SJSA1 (cell line): ENCODE measurements at regions not wholly inside any gene's neighbourhood (a gene's known extent, or its start where the extent isn't known, plus 50 kb on each side); places are given as distances from the start of the nearest gene placed in this dataset.
"Not testable (repeated sequence)": the region's sequence is repeated elsewhere in the genome, so short reads cannot be mapped to it uniquely, and the experiment has no call there.

Experiments
- DNase-seq, 2 experiments: peaks; one replicate each; pipeline ENCODE4 v3.0.0-alpha.2; 2015 to 2020; ENCODE audit warnings: low spot score in 2 of 2, low read depth in 1 of 2
- H3K27ac ChIP-seq: fragments of 250-450 bp; sonication (Bioruptor Pico); 2 replicates; pipeline ENCODE4 v1.5.1; 2020; ENCODE audit warnings: mild to moderate bottlenecking, moderate library complexity
- H3K27me3 ChIP-seq: fragments of 250-450 bp; sonication (Bioruptor Pico); replicated peaks from 2 replicates; pipeline ENCODE4 v1.5.1; 2020; ENCODE audit warnings: mild to moderate bottlenecking, moderate library complexity
- H3K36me3 ChIP-seq: fragments of 250-450 bp; sonication (Bioruptor Pico); 2 replicates; pipeline ENCODE4 v1.5.1; 2020; ENCODE audit warnings: mild to moderate bottlenecking
- H3K4me1 ChIP-seq: fragments of 250-450 bp; sonication (Bioruptor Pico); replicated peaks from 2 replicates; pipeline ENCODE4 v1.6.1; 2021; ENCODE audit warnings: mild to moderate bottlenecking
- H3K4me3 ChIP-seq: fragments of 250-450 bp; sonication (Bioruptor Pico); 2 replicates; pipeline ENCODE4 v1.5.1; 2020; ENCODE audit warnings: mild to moderate bottlenecking
- H3K9me3 ChIP-seq: fragments of 250-450 bp; sonication (Bioruptor Pico); replicated peaks from 2 replicates; pipeline ENCODE4 v1.5.1; 2020; ENCODE audit warnings: mild to moderate bottlenecking

GRCh38 chr4:28832444-28832843 lies 1887.7 kb upstream of the PCDH7 start:
- H3K27ac ChIP-seq, result no peak overlapping the region
- H3K4me1 ChIP-seq, result no peaks in the 10 kb centered on the region
- no peaks in the 10 kb centered on the region for H3K36me3 ChIP-seq
- no peak overlapping the region for H3K4me3 ChIP-seq
- no peaks in the 10 kb centered on the region for H3K27me3 ChIP-seq
- no peak for DNase-seq
- no peaks in the 10 kb centered on the region for H3K9me3 ChIP-seq

GRCh38 chr4:28834120-28834519 lies 1886.0 kb upstream of the PCDH7 start:
- no peak overlapping the region for H3K27ac ChIP-seq
- no peak for DNase-seq
- no peaks in the 10 kb centered on the region for H3K36me3 ChIP-seq
- H3K4me1 ChIP-seq, result no peaks in the 10 kb centered on the region
- no peaks in the 10 kb centered on the region for H3K27me3 ChIP-seq
- no peak overlapping the region for H3K4me3 ChIP-seq
- no peaks in the 10 kb centered on the region for H3K9me3 ChIP-seq

GRCh38 chr4:28835501-28835900 lies 1884.7 kb upstream of the PCDH7 start:
- no peaks in the 10 kb centered on the region for H3K27me3 ChIP-seq
- no peak for DNase-seq
- no peaks in the 10 kb centered on the region for H3K9me3 ChIP-seq
- H3K27ac ChIP-seq, result no peak overlapping the region
- H3K4me1 ChIP-seq, result no peaks in the 10 kb centered on the region
- no peaks in the 10 kb centered on the region for H3K36me3 ChIP-seq
- H3K4me3 ChIP-seq, result no peak overlapping the region

GRCh38 chr4:28842271-28842670 lies 1877.9 kb upstream of the PCDH7 start:
- H3K4me3 ChIP-seq, result no peak overlapping the region
- H3K4me1 ChIP-seq, result no peaks in the 10 kb centered on the region
- DNase-seq, result no peak
- H3K27ac ChIP-seq, result no peak overlapping the region
- no peaks in the 10 kb centered on the region for H3K27me3 ChIP-seq
- H3K36me3 ChIP-seq, result no peaks in the 10 kb centered on the region
- H3K9me3 ChIP-seq, result no peaks in the 10 kb centered on the region

- Histone ChIP-seq H3K4me3 (no peak overlapping the region), H3K36me3 (no peaks in the 10 kb centered on the region), H3K27me3 (no peaks in the 10 kb centered on the region), H3K9me3 (no peaks in the 10 kb centered on the region), H3K4me1 (no peaks in the 10 kb centered on the region), H3K27ac (no peak overlapping the region)
- DNase-seq, result no peak
Measured at GRCh38 chr4:28845158-28845557, 1875.0 kb upstream of the PCDH7 start.

- not testable (repeated sequence) for H3K27ac ChIP-seq, H3K4me1 ChIP-seq, H3K4me3 ChIP-seq, H3K36me3 ChIP-seq, H3K9me3 ChIP-seq, H3K27me3 ChIP-seq, DNase-seq
Measured at GRCh38 chr4:28857028-28857427, 1863.1 kb upstream of the PCDH7 start.

- H3K27me3 ChIP-seq, result no peaks in the 10 kb centered on the region
- H3K36me3 ChIP-seq, result no peaks in the 10 kb centered on the region
- no peaks in the 10 kb centered on the region for H3K9me3 ChIP-seq
- H3K4me1 ChIP-seq, result no peaks in the 10 kb centered on the region
- H3K4me3 ChIP-seq, result no peak overlapping the region
- H3K27ac ChIP-seq, result no peak overlapping the region
- no peak for DNase-seq
Measured at GRCh38 chr4:28868841-28869240, 1851.3 kb upstream of the PCDH7 start.

GRCh38 chr4:28879178-28879577 lies 1841.0 kb upstream of the PCDH7 start:
- Histone ChIP-seq H3K27me3 (no peaks in the 10 kb centered on the region), H3K4me1 (no peaks in the 10 kb centered on the region), H3K4me3 (no peak overlapping the region), H3K9me3 (no peaks in the 10 kb centered on the region), H3K36me3 (no peaks in the 10 kb centered on the region), H3K27ac (no peak overlapping the region)
- no peak for DNase-seq

GRCh38 chr4:28879900-28880299 lies 1840.3 kb upstream of the PCDH7 start:
- Histone ChIP-seq H3K4me3 (no peak overlapping the region), H3K27me3 (no peaks in the 10 kb centered on the region), H3K4me1 (no peaks in the 10 kb centered on the region), H3K9me3 (no peaks in the 10 kb centered on the region), H3K36me3 (no peaks in the 10 kb centered on the region), H3K27ac (no peak overlapping the region)
- DNase-seq, result no peak

GRCh38 chr4:28883211-28883610 lies 1837.0 kb upstream of the PCDH7 start:
- no peak for DNase-seq
- Histone ChIP-seq H3K27me3 (no peaks in the 10 kb centered on the region), H3K4me1 (no peaks in the 10 kb centered on the region), H3K4me3 (no peak overlapping the region), H3K27ac (no peak overlapping the region), H3K36me3 (no peaks in the 10 kb centered on the region), H3K9me3 (no peaks in the 10 kb centered on the region)

- Histone ChIP-seq H3K4me3 (no peak overlapping the region), H3K27ac (no peak overlapping the region), H3K36me3 (no peaks in the 10 kb centered on the region), H3K27me3 (no peaks in the 10 kb centered on the region), H3K4me1 (no peaks in the 10 kb centered on the region), H3K9me3 (no peaks in the 10 kb centered on the region)
- DNase-seq, result no peak
Measured at GRCh38 chr4:28886934-28887333, 1833.2 kb upstream of the PCDH7 start.

GRCh38 chr4:28890949-28891775 lies 1829.0 kb upstream of the PCDH7 start:
- no peak for DNase-seq
- Histone ChIP-seq H3K36me3 (no peaks in the 10 kb centered on the region), H3K4me3 (no peak overlapping the region), H3K27ac (no peak overlapping the region), H3K9me3 (no peaks in the 10 kb centered on the region), H3K27me3 (no peaks in the 10 kb centered on the region), H3K4me1 (no peaks in the 10 kb centered on the region)

GRCh38 chr4:28913466-28913865 lies 1806.7 kb upstream of the PCDH7 start:
- no peak for DNase-seq
- Histone ChIP-seq H3K4me1 (no peaks in the 10 kb centered on the region), H3K36me3 (no peaks in the 10 kb centered on the region), H3K9me3 (no peaks in the 10 kb centered on the region), H3K4me3 (no peak overlapping the region), H3K27ac (no peak overlapping the region), H3K27me3 (no peaks in the 10 kb centered on the region)

- H3K27me3 ChIP-seq, result no peaks in the 10 kb centered on the region
- H3K36me3 ChIP-seq, result no peaks in the 10 kb centered on the region
- no peak overlapping the region for H3K27ac ChIP-seq
- H3K9me3 ChIP-seq, result no peaks in the 10 kb centered on the region
- no peak overlapping the region for H3K4me3 ChIP-seq
- no peaks in the 10 kb centered on the region for H3K4me1 ChIP-seq
- DNase-seq, result no peak
Measured at GRCh38 chr4:28916585-28916984, 1803.6 kb upstream of the PCDH7 start.

GRCh38 chr4:28918871-28919270 lies 1801.3 kb upstream of the PCDH7 start:
- Histone ChIP-seq H3K27me3 (no peaks in the 10 kb centered on the region), H3K36me3 (no peaks in the 10 kb centered on the region), H3K4me1 (no peaks in the 10 kb centered on the region), H3K9me3 (no peaks in the 10 kb centered on the region), H3K27ac (no peak overlapping the region), H3K4me3 (no peak overlapping the region)
- no peak for DNase-seq
